K562 (cell line): ENCODE measurements at regions not wholly inside any gene's neighbourhood (a gene's known extent, or its start where the extent isn't known, plus 50 kb on each side); places are given as distances from the start of the nearest gene placed in this dataset.

Source experiments
- ATAC-seq: fragments of 200-7000 bp; cut with Tn5 transposase; 3 replicates; pipeline ENCODE4 v1.9.1; 2020; ENCODE audit warnings: moderate library complexity
- BruUV-seq: library from RNA; stranded (reverse); fragments of 400-500 nt; replicated peaks from 2 replicates; lab custom pipeline; 2021; lab: Mats Ljungman, UMichigan
- CTCF ChIA-PET: fragments of 300-600 bp; formaldehyde crosslinking; extraction: SDS; loops from one replicate; lab custom pipeline; 2021; ENCODE audit warnings: low intra/inter-chr PET ratio; lab: Yijun Ruan, JAX
- POLR2A ChIA-PET: fragments of 300-600, 350-650 bp; sonication (Branson Sonifier 250); formaldehyde crosslinking; extraction: SDS; loops from one replicate; lab custom pipeline; 2021; ENCODE audit warnings: antibody characterized with exemption, inconsistent platforms; lab: Yijun Ruan, JAX
- DNase-seq, 4 experiments: peaks; one replicate each; pipeline versions ENCODE4 v3.0.0 to v3.0.0-alpha.2; 2011 to 2018; ENCODE audit warnings: low spot score in 3 of 4, mixed read lengths in 3 of 4; ENCODE audit errors: extremely low read depth in 1 of 4
- FAIRE-seq: peaks from 2 replicates; lab custom pipeline; 2011; peaks lifted over from hg19 to GRCh38; lab: Jason Lieb, UNC
- H2AFZ ChIP-seq: 2 replicates; pipeline ENCODE4 v1.6.0; 2011; ENCODE audit warnings: low read depth, low read length, control low read depth, inconsistent platforms
- H3K27ac ChIP-seq: fragments of 200-600 bp; 3 replicates; pipeline ENCODE4 v1.8.0; 2011; ENCODE audit warnings: low read depth, mild to moderate bottlenecking, control low read depth, inconsistent platforms, low read length, moderate library complexity, mixed read lengths; ENCODE audit errors: extremely low read depth
- H3K27me3 ChIP-seq, 2 experiments: fragments of 300-600 bp in 1 of 2; 2 replicates in 1 of 2; 3 replicates in 1 of 2; pipeline versions ENCODE4 v1.6.0 to v1.8.0; 2011; ENCODE audit warnings: inconsistent platforms in 2 of 2, low read length in 2 of 2, mild to moderate bottlenecking in 1 of 2, mixed read lengths in 1 of 2, moderate library complexity in 1 of 2; ENCODE audit not compliant: control insufficient read depth in 2 of 2, insufficient read depth in 2 of 2
- H3K36me3 ChIP-seq: fragments of 300-600 bp; 3 replicates; pipeline ENCODE4 v1.8.0; 2011; ENCODE audit warnings: mild to moderate bottlenecking, low read length, inconsistent platforms; ENCODE audit not compliant: control insufficient read depth, insufficient read depth
- H3K4me1 ChIP-seq, 2 experiments: fragments of 200-600 bp in 1 of 2; replicated peaks in 1 of 2; 2 replicates in 1 of 2; 3 replicates in 1 of 2; pipeline versions ENCODE4 v1.5.1 to v1.8.0; 2011; ENCODE audit warnings: inconsistent platforms in 2 of 2, low read length in 2 of 2, mild to moderate bottlenecking in 1 of 2, mixed read lengths in 1 of 2, moderate library complexity in 1 of 2; ENCODE audit not compliant: control insufficient read depth in 2 of 2, insufficient read depth in 2 of 2
- H3K4me2 ChIP-seq: 2 replicates; pipeline ENCODE4 v1.6.1; 2011; ENCODE audit warnings: low read length, control low read depth, inconsistent platforms, mixed read lengths; ENCODE audit not compliant: insufficient read depth
- H3K4me3 ChIP-seq: fragments of 200-600 bp; sonication (generic), shearing (Covaris generic); 2 replicates; pipeline ENCODE4 v1.5.1; 2016; ENCODE audit warnings: control low read depth, inconsistent platforms
- H3K79me2 ChIP-seq: fragments of 200-600 bp; 3 replicates; pipeline ENCODE4 v1.8.0; 2011; ENCODE audit warnings: low read length, inconsistent platforms; ENCODE audit not compliant: control insufficient read depth, insufficient read depth
- H3K9ac ChIP-seq, 2 experiments: 2 replicates each; pipeline versions ENCODE4 v1.6.0 to v1.6.1; 2011; ENCODE audit warnings: low read depth in 2 of 2, low read length in 2 of 2, control low read depth in 1 of 2, inconsistent platforms in 1 of 2, mild to moderate bottlenecking in 1 of 2, mixed read lengths in 1 of 2; ENCODE audit not compliant: insufficient read depth in 1 of 2
- H3K9me1 ChIP-seq: one replicate; pipeline ENCODE4 v1.6.0; 2011; ENCODE audit warnings: inconsistent platforms, mild to moderate bottlenecking, low read length, moderate library complexity; ENCODE audit not compliant: control insufficient read depth, insufficient read depth
- H3K9me3 ChIP-seq: replicated peaks from 2 replicates; pipeline ENCODE4 v1.5.1; 2011; ENCODE audit warnings: low read depth, low read length, inconsistent platforms; ENCODE audit not compliant: control insufficient read depth, insufficient read depth
- H4K20me1 ChIP-seq: replicated peaks from 2 replicates; pipeline ENCODE4 v1.6.1; 2011; ENCODE audit warnings: low read length, inconsistent platforms, mixed read lengths; ENCODE audit not compliant: control insufficient read depth, insufficient read depth
- BACH1 ChIP-seq: fragments of 200-800 bp; sonication (Bioruptor generic); IDR thresholded peaks from 2 replicates; pipeline ENCODE4 v1.6.1; 2016; ENCODE audit warnings: missing genetic modification characterization, missing compliant biosample characterization
- CHCHD3 ChIP-seq: fragments of 250-450 bp; sonication (Bioruptor Pico); IDR thresholded peaks from 2 replicates; pipeline ENCODE4 v2.1.2; 2022; ENCODE audit warnings: mild to moderate bottlenecking
- ELF1 ChIP-seq: fragments of 200-800 bp; sonication (Bioruptor generic); IDR thresholded peaks from 2 replicates; pipeline ENCODE4 v1.6.1; 2016; ENCODE audit warnings: missing genetic modification characterization, missing compliant biosample characterization
- GTF2E2 ChIP-seq: fragments of 200-800 bp; sonication (Bioruptor generic); IDR thresholded peaks from 2 replicates; pipeline ENCODE4 v1.6.1; 2016; ENCODE audit warnings: missing genetic modification characterization, missing compliant biosample characterization
- HDAC2 ChIP-seq: fragments of 450-650 bp; IDR thresholded peaks from 2 replicates; pipeline ENCODE4 v1.6.1; 2016; ENCODE audit warnings: mild to moderate bottlenecking
- PHF20 ChIP-seq: fragments of 450-650 bp; IDR thresholded peaks from 2 replicates; pipeline ENCODE4 v1.6.1; 2018; ENCODE audit not compliant: partially characterized antibody
- RFX1 ChIP-seq: fragments of 450-650 bp; IDR thresholded peaks from 2 replicates; pipeline ENCODE4 v1.6.1; 2016; ENCODE audit warnings: mild to moderate bottlenecking, moderate library complexity
- TCFL5 ChIP-seq: fragments of 250-450 bp; sonication (Bioruptor Pico); conservative IDR thresholded peaks from 2 replicates; pipeline ENCODE4 v1.6.1; 2021; ENCODE audit warnings: mild to moderate bottlenecking, moderate library complexity, matching md5 sums
- ZNF133 ChIP-seq: fragments of 250-450 bp; sonication (Bioruptor Pico); IDR thresholded peaks from 2 replicates; pipeline ENCODE4 v1.4.0; 2020; ENCODE audit warnings: mild to moderate bottlenecking
- ZNF584 ChIP-seq: fragments of 200-800 bp; sonication (Bioruptor generic); IDR thresholded peaks from 2 replicates; pipeline ENCODE4 v1.6.1; 2016; ENCODE audit warnings: low read depth, mild to moderate bottlenecking, missing genetic modification characterization, missing compliant biosample characterization
- ZNF707 ChIP-seq: fragments of 250-450 bp; sonication (Bioruptor Pico); conservative IDR thresholded peaks from 2 replicates; pipeline ENCODE4 v1.8.0; 2022; ENCODE audit warnings: inconsistent platforms, mild to moderate bottlenecking, moderate library complexity
- WGBS: fragments of 100-300 bp; shearing (Covaris generic); methylation state at CpG from one replicate; pipeline ENCODE4 v1.1.6; 2016; ENCODE audit warnings: low coverage, mixed read lengths; ENCODE audit not compliant: insufficient coverage; ENCODE audit errors: missing lambda C conversion rate; 5-methylcytosine and 5-hydroxymethylcytosine counted together
- in situ Hi-C: fragments of 300-500 bp; cut with MboI; formaldehyde crosslinking; loops from 4 replicates; pipeline ENCODE4 v1.15.0; 2018; ENCODE audit warnings: inconsistent platforms, mixed read lengths
- intact Hi-C: fragments of 100-400 bp; cut with micrococcal nuclease; formaldehyde crosslinking; loops from 2 replicates; pipeline ENCODE4 v1.14.2; 2022
- TF ChIP-seq, protein P1 (sequence below): fragments of 450-650 bp; IDR thresholded peaks from 2 replicates; pipeline ENCODE4 v1.6.1; 2017; ENCODE audit warnings: antibody characterized with exemption, mild to moderate bottlenecking
- TF ChIP-seq, protein P2 (sequence below): sonication (generic); formaldehyde crosslinking; IDR thresholded peaks from 2 replicates; pipeline ENCODE4 v1.5.0; 2020; ENCODE audit warnings: missing genetic modification reagents

DNA sequence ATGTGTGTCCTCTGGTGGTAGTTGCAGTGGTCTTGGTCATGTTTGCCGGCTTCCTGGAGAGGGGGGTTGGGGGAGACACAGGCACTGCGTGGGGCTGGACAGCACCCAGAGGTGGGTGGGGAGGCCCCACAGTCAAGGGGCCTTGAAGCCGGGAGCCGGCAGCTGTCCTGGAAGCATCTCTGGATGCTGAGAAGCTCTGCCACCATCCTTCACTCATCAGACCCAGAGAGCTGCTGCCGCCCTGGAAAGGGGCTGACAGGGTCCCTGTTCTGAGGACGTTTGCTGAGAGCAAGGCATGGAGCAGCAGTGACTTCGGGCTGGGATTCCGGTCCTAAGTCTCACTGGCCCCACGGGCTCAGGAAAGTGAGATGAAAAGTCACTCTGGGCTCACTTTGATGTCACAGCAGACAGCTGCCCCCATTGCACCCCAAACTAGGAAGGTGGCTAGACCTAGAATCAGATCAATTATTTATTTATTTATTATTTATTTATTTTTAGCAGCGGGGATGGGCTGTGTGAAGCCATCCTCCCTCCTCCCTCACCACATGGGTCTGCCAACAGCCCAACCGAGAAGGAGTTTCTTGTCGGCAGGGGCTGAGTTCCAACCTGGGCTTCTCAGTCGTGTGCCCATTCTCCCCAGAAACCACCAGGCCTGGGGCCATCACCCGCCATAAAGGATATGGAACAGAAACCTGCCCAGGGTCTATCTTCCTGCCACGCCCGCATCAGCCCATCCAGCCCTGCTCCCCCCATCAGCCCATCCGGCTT, 547.4 kb downstream of the PTPRU start (continued):
- TF ChIP-seq GTF2E2 (tag) = no peak
- TF ChIP-seq RFX1 = no peak
- TF ChIP-seq, protein P1, sequence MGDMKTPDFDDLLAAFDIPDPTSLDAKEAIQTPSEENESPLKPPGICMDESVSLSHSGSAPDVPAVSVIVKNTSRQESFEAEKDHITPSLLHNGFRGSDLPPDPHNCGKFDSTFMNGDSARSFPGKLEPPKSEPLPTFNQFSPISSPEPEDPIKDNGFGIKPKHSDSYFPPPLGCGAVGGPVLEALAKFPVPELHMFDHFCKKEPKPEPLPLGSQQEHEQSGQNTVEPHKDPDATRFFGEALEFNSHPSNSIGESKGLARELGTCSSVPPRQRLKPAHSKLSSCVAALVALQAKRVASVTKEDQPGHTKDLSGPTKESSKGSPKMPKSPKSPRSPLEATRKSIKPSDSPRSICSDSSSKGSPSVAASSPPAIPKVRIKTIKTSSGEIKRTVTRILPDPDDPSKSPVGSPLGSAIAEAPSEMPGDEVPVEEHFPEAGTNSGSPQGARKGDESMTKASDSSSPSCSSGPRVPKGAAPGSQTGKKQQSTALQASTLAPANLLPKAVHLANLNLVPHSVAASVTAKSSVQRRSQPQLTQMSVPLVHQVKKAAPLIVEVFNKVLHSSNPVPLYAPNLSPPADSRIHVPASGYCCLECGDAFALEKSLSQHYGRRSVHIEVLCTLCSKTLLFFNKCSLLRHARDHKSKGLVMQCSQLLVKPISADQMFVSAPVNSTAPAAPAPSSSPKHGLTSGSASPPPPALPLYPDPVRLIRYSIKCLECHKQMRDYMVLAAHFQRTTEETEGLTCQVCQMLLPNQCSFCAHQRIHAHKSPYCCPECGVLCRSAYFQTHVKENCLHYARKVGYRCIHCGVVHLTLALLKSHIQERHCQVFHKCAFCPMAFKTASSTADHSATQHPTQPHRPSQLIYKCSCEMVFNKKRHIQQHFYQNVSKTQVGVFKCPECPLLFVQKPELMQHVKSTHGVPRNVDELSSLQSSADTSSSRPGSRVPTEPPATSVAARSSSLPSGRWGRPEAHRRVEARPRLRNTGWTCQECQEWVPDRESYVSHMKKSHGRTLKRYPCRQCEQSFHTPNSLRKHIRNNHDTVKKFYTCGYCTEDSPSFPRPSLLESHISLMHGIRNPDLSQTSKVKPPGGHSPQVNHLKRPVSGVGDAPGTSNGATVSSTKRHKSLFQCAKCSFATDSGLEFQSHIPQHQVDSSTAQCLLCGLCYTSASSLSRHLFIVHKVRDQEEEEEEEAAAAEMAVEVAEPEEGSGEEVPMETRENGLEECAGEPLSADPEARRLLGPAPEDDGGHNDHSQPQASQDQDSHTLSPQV = no peak
- TF ChIP-seq, all 486 proteins: peak for 0

DNA sequence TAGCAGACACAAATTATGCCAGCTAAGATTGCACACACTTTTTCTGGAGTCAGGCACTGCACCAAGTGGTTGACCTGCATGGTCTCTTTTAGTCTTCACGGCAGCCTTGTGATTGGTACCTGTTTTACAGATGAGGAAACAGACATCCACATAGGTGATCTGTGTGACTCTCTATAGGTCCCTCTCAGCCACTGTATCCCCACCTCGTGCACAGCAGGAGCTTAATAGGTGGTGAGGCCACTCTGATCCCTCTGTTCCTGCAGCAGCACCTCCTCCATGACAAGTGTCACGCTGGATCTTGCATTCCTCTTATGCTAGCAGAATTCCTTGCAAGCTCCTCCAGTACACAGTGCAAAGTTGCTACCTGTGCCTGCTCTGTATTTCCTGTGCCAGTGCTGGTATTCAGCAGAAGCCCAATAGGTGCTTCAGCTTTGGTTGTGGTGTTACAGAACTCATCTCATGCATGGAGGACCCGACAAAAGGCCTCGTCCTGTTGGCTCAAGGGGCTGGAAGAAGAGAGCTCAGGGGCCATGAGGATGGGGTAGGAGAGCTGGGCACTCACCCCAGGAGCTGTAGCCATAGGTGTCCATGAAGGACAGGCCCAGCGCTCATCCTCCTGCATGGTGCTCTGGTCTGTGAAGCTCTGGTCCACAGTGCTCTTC, 546.7 kb downstream of the PTPRU start:
- H3K4me2 ChIP-seq = no peak overlapping the region
- WGBS = under 1% methylated on average over 6 of the region's 6 CpGs
- no peaks in the 10 kb centered on the region for H3K79me2 ChIP-seq
- POLR2A ChIA-PET = interaction anchor here (0.6 to 1.0 kb wide), 3 partner anchors 10 to 161 kb away, joined by 3 to 5 read pairs (median 4); no protein-coding TSS in a partner anchor
- FAIRE-seq (no peak), ATAC-seq (no peak), DNase-seq (peak in 1 of 4 experiments; percentile 3)
- no peaks in the 10 kb centered on the region for H3K9me1 ChIP-seq
- H3K9me3 ChIP-seq = no peaks in the 10 kb centered on the region
- no peak overlapping the region for H3K4me3 ChIP-seq
- no TSS peak for BruUV-seq
- peaks cover 8 to 36% of the 10 kb centered on the region in 2 experiments; a peak in 4 of 5 replicates for H3K27me3 ChIP-seq
- H3K36me3 ChIP-seq = no peaks in the 10 kb centered on the region
- H2AFZ ChIP-seq = no peak overlapping the region
- CTCF ChIA-PET = no interaction called here
- in situ Hi-C loops = no loop called here
- no peaks in the 10 kb centered on the region for H4K20me1 ChIP-seq
- no peak overlapping the region for H3K9ac ChIP-seq
- H3K27ac ChIP-seq = no peak overlapping the region
- peaks cover 0 to 2% of the 10 kb centered on the region in 2 experiments; a peak in 1 of 5 replicates for H3K4me1 ChIP-seq
- no peak for TF ChIP-seq TCFL5 (CRISPR knock-in tag)
- no peak for TF ChIP-seq HDAC2
- TF ChIP-seq ELF1 = no peak
- no peak for TF ChIP-seq BACH1
- TF ChIP-seq ZNF584 = no peak
- no peak for TF ChIP-seq CHCHD3 (CRISPR knock-in tag)
- TF ChIP-seq ZNF707 = no peak
- TF ChIP-seq PHF20 = no peak
- TF ChIP-seq, protein P2, sequence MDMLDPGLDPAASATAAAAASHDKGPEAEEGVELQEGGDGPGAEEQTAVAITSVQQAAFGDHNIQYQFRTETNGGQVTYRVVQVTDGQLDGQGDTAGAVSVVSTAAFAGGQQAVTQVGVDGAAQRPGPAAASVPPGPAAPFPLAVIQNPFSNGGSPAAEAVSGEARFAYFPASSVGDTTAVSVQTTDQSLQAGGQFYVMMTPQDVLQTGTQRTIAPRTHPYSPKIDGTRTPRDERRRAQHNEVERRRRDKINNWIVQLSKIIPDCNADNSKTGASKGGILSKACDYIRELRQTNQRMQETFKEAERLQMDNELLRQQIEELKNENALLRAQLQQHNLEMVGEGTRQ (CRISPR knock-in tag) = no peak
- TF ChIP-seq ZNF133 (CRISPR knock-in tag) = no peak
- intact Hi-C loops = no loop called here
